Naive thymus-derived CD8-positive, alpha-beta T cell (primary cell): ENCODE measurements at regions not wholly inside any gene's neighbourhood (a gene's known extent, or its start where the extent isn't known, plus 50 kb on each side); places are given as distances from the start of the nearest gene placed in this dataset.

ENCODE experiments used
- ATAC-seq, 2 donors: fragments of 150-1000 bp; cut with Tn5 transposase in 1 of 2; sonication (Bioruptor Pico), chemical (Tn5 transposase) in 1 of 2; 1 replicate in 1 of 2; 2 replicates in 1 of 2; pipeline ENCODE4 v1.10.0; 2021; ENCODE audit warnings: mild to moderate bottlenecking in 2 of 2, moderate library complexity in 2 of 2
- POLR2A ChIA-PET: fragments of 350-600 bp; sonication (Branson Sonifier 250); formaldehyde crosslinking; loops from one replicate; lab custom pipeline; 2021; ENCODE audit warnings: antibody characterized with exemption; lab: Charles Lee
- DNase-seq, 10 donors: peaks; one replicate each; pipeline versions ENCODE4 v3.0.0 to v3.0.0-alpha.2; 2020 to 2022
- H3K27ac Mint-ChIP-seq, 10 donors: one replicate each; pipeline ENCODE4 v1.8.0; 2020 to 2022; ENCODE audit warnings: mild to moderate bottlenecking in 10 of 10, mixed read lengths in 10 of 10, moderate library complexity in 4 of 10, inconsistent platforms in 1 of 10
- H3K27me3 Mint-ChIP-seq, 5 donors: one replicate each; pipeline ENCODE4 v1.8.0; 2021 to 2022; ENCODE audit warnings: mixed read lengths in 5 of 5
- H3K36me3 Mint-ChIP-seq, 3 donors: one replicate each; pipeline ENCODE4 v1.8.0; 2020 to 2022; ENCODE audit warnings: mixed read lengths in 3 of 3, mild to moderate bottlenecking in 2 of 3, inconsistent platforms in 1 of 3
- H3K4me1 Mint-ChIP-seq, 4 donors: one replicate each; pipeline ENCODE4 v1.8.0; 2021 to 2022; ENCODE audit warnings: mixed read lengths in 4 of 4
- H3K4me3 Mint-ChIP-seq, 10 donors: one replicate each; pipeline ENCODE4 v1.8.0; 2020 to 2022; ENCODE audit warnings: mild to moderate bottlenecking in 10 of 10, mixed read lengths in 10 of 10, moderate library complexity in 6 of 10, inconsistent platforms in 1 of 10
- H3K9me3 Mint-ChIP-seq, 9 donors: one replicate each; pipeline ENCODE4 v1.8.0; 2020 to 2022; ENCODE audit warnings: mixed read lengths in 9 of 9, mild to moderate bottlenecking in 3 of 9, inconsistent platforms in 1 of 9, moderate library complexity in 1 of 9

DNA sequence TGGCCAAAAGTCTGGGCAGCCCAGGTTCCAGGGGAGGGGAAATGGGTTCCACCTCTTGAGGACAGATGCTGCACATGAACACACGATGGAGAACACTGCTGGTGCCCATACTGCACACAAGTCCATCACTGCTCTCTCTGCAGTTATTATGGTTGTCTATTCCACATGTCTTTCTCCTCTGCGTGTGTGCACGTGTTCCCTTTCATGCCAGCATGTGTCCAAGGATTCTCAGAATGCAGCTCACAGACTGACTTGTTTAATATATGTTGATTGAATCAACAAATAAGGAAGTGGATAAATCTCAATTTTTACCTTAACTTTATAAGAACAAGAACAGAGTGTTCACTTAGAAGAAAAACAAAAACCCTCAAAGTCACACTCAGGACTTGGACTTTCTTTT, 158.9 kb downstream of the FNDC1 start:
- POLR2A ChIA-PET, result no interaction called here
- peaks cover under 1 to 10% (median 5%) of the 10 kb centered on the region in 9 donors for H3K9me3 Mint-ChIP-seq

DNA sequence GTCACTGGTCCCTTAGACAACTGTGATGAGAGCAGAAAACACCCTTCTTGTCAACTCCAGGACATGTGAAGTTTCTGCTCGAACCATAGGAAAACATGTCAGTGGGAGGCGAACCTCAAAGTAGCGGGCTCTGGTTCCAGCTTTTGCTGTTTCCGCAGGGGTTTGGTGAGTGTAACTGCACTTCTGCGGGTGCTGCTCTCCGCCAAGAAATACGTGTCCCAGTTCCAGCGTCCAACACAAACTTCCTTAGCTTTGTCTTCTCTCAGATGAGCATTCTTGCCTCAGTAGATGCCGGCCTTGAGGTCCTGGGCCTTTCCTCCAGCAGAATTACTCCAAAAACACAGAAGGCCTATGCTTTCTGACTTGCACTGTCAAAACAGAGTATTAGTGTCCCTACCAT, 156.3 kb downstream of the FNDC1 start:
- ATAC-seq (no peak), DNase-seq (no peak)
- H3K9me3 Mint-ChIP-seq, result no peaks in the 10 kb centered on the region
- no peaks in the 10 kb centered on the region for H3K4me1 Mint-ChIP-seq
- POLR2A ChIA-PET, result no interaction called here
- no peak overlapping the region for H3K4me3 Mint-ChIP-seq
- H3K36me3 Mint-ChIP-seq, result no peaks in the 10 kb centered on the region
- H3K27me3 Mint-ChIP-seq, result peaks cover 3 to 14% (median 6%) of the 10 kb centered on the region in 5 donors
- no peak overlapping the region for H3K27ac Mint-ChIP-seq

More for the DNA sequence above, 158.9 kb downstream of the FNDC1 start:
- no peaks in the 10 kb centered on the region for H3K4me1 Mint-ChIP-seq
- peaks cover 0 to 7% (median 0%) of the 10 kb centered on the region in 3 donors for H3K36me3 Mint-ChIP-seq
- no peak for ATAC-seq
- peaks cover 2 to 24% (median 7%) of the 10 kb centered on the region in 5 donors for H3K27me3 Mint-ChIP-seq
- DNase-seq, result no peak
- H3K4me3 Mint-ChIP-seq, result no peak overlapping the region
- no peak overlapping the region for H3K27ac Mint-ChIP-seq

DNA sequence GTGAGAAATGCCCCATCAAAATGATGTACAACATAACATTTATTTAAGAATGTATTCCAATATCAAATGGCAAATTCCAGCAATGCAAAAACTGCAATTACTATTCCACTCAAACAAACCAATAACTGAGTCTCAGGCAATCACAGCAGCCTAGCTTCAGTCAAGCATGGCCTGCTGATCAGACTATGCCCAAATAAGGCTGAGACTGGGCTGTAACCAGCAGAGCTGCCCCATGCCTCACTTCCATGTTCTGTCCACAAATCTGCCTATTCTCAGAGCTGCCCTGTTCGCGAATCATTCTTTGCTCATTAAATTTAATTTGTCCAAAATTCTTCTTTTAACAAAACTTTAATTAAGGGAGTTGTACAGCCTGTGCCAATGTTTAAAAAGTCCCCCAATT, 155.4 kb downstream of the FNDC1 start:
- Mint-ChIP-seq H3K36me3 (no peaks in the 10 kb centered on the region), H3K27ac (no peak overlapping the region), H3K27me3 (peaks cover 3 to 17% (median 6%) of the 10 kb centered on the region in 5 donors), H3K4me1 (no peaks in the 10 kb centered on the region), H3K9me3 (no peaks in the 10 kb centered on the region), H3K4me3 (no peak overlapping the region)
- DNase-seq (no peak), ATAC-seq (no peak)
- POLR2A ChIA-PET, result no interaction called here
